ENCODE measurements at regions not wholly inside any gene's neighbourhood (a gene's known extent, or its start where the extent isn't known, plus 50 kb on each side); places are given as distances from the start of the nearest gene placed in this dataset.

DNA sequence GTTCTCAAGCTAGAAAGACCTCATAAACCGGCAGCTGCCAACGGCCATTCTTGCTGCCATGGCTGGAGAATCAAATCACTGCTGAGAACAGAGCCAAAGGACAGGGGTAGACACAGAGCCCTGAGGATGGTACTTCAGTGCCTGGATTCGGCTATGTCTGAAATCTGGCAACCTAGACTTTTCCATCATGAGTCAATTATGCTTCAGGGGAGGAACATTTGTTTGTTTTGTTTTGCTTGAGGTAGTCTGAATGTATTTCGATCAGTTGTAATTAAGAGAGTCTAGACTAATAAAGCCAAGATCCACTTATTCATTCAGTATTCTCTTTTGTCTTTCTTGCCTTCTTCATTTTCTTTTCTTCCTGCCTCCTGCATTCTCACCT, 122.8 kb upstream of the SH3BP4 start:
- Mint-ChIP-seq H3K27me3 (peaks cover 5% of the 10 kb centered on the region), H3K9me3 (no peaks in the 10 kb centered on the region), H3K36me3 (no peaks in the 10 kb centered on the region), H3K4me1 (no peaks in the 10 kb centered on the region), H3K4me3 (no peak overlapping the region), H3K27ac (no peak overlapping the region)
- DNase-seq = no peak

DNA sequence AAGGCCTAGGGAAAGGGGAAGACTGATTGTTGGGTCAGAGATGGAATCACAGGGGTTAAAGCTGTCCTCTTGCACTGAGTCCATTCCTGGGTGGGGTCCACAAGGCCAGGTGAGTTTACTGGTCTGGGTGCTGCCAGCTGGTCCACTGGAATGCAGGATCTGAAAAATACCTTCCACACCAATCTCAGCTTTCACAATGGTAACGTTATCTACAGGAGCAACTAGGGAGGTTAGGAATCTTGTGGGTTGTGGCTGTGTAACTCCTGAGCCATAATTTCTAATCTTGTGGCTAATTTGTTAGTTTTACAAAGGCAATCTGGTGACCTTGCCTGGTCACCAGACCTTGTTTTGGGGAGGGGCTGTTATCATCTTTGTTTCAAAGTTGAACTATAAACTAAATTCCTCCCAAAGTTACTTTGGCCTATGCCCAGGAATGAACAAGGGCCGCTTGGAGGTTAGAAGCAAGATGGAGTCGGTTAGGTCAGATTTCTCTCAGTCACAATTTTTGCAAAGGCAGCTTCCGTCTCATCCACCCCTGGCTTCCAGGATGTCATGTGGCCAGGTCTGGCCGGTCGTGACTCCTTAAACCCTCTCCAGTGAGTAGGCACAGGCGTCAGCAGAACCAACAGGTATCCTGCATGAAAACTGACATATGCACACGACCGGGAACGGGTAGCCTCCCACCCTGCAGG, 123.3 kb upstream of the SH3BP4 start:
- H3K36me3 Mint-ChIP-seq = no peaks in the 10 kb centered on the region
- no peak for DNase-seq
- no peaks in the 10 kb centered on the region for H3K9me3 Mint-ChIP-seq
- peaks cover 5% of the 10 kb centered on the region for H3K27me3 Mint-ChIP-seq
- no peak overlapping the region for H3K27ac Mint-ChIP-seq
- H3K4me1 Mint-ChIP-seq = no peaks in the 10 kb centered on the region
- no peak overlapping the region for H3K4me3 Mint-ChIP-seq

DNA sequence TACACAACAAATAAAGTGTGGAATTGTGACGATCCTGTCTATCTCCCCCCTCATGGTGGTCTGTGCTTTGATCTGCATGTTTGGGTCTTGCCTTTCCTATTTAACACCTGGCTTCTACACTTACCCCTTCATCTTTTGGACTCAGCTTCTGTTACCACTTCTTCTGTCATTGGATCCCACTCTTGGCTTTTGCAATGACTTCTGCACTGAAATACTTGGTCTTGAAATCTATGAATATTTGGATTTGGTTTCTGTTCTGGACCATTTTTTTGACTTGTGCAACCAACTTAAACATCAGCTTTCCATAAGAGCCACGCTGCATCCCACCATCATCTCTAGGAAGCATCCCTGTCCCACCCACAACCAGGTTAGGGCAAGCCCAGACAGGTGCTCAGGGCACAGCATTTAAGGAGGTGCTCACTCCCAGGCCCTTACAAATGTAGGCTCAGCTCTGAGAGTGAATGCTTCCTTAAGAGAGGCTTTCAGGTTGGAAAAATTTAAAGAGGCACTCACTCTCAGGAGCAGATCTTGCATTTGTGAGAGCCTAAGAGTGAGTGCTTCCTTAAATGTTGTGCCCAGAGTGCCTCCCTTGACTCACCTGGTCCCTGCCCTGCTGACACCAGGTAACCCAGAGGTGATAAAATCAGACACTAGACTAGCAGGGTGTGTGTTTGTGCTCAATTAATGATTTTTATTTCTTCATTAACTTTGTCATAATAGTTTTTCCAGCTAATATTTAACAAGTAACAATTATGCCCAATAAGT, 124.5 kb upstream of the SH3BP4 start:
- Mint-ChIP-seq H3K4me1 (no peaks in the 10 kb centered on the region), H3K36me3 (no peaks in the 10 kb centered on the region), H3K27me3 (peaks cover 5% of the 10 kb centered on the region), H3K4me3 (no peak overlapping the region), H3K27ac (no peak overlapping the region), H3K9me3 (no peaks in the 10 kb centered on the region)
- DNase-seq = no peak

DNA sequence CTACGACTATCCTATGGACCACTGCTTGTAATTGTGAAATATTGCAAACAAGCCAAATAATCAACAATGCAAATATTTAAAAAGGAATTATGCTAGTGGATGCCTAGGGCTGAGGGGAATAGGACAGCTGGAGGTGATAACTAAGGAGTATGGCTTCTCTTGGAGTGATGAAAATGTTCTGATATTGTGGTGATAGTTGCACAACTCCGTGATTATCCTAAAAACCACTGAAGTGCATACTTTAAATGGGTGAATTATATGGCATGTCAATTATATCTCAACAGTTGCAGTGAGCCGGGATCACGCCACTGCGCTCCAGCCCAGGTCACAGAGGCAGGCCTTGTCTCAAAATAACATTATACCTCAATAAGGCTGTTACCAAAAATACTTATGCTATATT, 125.1 kb upstream of the SH3BP4 start:
- H3K9me3 Mint-ChIP-seq = no peaks in the 10 kb centered on the region
- no peak overlapping the region for H3K27ac Mint-ChIP-seq
- no peak overlapping the region for H3K4me3 Mint-ChIP-seq
- peaks cover 5% of the 10 kb centered on the region for H3K27me3 Mint-ChIP-seq
- no peaks in the 10 kb centered on the region for H3K36me3 Mint-ChIP-seq
- no peak for DNase-seq
- no peaks in the 10 kb centered on the region for H3K4me1 Mint-ChIP-seq

DNA sequence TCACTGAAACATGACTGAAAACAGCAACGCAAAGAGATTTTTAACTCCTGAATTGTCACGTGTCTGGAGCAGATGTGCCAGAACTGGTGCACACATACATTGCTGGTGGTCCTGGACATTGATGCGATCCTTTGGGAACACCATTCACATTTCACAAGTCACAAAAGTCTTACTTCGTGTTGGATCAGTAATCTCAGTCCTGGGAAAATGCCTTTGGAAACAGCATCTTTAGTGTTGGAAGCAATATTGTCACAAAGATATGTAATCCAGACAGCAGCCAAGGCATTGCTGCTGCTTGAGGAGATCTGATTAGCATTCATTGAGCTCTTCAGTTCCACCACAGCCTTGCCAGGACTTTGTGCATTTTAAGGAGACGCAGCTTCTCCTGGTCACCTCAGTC, 126.2 kb upstream of the SH3BP4 start:
- peaks cover 3% of the 10 kb centered on the region for H3K27me3 Mint-ChIP-seq
- no peaks in the 10 kb centered on the region for H3K4me1 Mint-ChIP-seq
- no peaks in the 10 kb centered on the region for H3K9me3 Mint-ChIP-seq
- H3K27ac Mint-ChIP-seq = no peak overlapping the region
- no peak overlapping the region for H3K4me3 Mint-ChIP-seq
- no peak for DNase-seq
- H3K36me3 Mint-ChIP-seq = no peaks in the 10 kb centered on the region

DNA sequence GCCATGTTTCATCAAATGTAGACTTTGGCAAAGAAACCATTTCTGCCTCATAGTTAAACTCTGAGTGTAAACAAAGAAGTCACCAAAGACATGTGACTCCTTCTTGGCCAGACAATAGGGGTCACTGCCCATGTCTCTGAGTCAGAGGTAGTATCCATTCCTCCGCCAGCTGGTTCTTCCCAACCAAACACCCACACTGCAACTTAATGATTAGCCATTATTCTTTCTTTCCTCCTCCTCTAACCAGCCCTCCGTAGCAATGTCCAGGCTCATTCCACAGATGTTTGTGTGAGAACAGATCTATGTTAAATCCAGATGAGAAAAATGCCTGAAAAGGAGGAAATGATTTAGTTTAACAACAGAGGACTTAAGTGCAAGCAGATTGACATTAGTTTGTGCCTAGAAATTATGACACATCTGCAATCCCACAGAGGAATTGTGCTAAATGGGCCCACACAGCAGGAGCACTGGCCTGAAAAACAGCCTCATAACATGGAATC, 127.9 kb upstream of the SH3BP4 start:
- no peaks in the 10 kb centered on the region for H3K4me1 Mint-ChIP-seq
- H3K36me3 Mint-ChIP-seq = no peaks in the 10 kb centered on the region
- no peaks in the 10 kb centered on the region for H3K9me3 Mint-ChIP-seq
- H3K4me3 Mint-ChIP-seq = no peak overlapping the region
- peaks cover 3% of the 10 kb centered on the region for H3K27me3 Mint-ChIP-seq
- no peak overlapping the region for H3K27ac Mint-ChIP-seq
- DNase-seq = no peak

DNA sequence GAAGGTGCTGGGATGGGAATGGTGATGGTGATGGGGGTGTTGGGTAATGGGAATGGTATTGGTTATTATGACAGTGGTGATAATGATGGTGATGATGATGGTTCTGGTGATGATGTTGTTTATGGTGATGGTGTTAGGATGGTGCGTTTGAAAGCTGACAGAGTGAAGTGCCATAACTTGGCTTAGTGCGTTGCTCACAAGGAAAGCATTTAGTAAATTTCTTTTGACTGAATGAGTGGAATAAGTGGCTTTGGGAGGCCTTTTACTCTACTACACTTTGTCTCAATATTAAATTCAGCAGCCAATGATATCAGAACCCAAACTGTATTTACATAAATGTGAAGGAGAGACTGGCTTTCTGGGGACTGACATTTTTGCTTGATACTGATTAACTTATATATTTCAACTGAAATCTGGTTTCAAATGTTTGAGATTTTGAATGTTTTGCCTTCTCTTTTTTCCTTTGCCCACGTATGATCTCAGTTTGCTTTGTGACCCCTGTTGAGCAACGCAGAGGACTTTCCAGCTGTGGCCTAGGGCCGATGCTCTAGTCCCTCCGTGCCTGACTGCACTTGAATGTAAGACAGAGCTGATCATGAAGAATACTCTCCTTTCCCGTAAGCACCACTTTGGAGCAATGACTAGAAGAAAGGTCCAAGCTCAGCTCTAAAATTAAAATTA, 128.5 kb upstream of the SH3BP4 start:
- no peak overlapping the region for H3K4me3 Mint-ChIP-seq
- DNase-seq = no peak
- H3K27me3 Mint-ChIP-seq = peaks cover 5% of the 10 kb centered on the region
- H3K27ac Mint-ChIP-seq = no peak overlapping the region
- no peaks in the 10 kb centered on the region for H3K9me3 Mint-ChIP-seq
- H3K36me3 Mint-ChIP-seq = no peaks in the 10 kb centered on the region
- H3K4me1 Mint-ChIP-seq = no peaks in the 10 kb centered on the region

DNA sequence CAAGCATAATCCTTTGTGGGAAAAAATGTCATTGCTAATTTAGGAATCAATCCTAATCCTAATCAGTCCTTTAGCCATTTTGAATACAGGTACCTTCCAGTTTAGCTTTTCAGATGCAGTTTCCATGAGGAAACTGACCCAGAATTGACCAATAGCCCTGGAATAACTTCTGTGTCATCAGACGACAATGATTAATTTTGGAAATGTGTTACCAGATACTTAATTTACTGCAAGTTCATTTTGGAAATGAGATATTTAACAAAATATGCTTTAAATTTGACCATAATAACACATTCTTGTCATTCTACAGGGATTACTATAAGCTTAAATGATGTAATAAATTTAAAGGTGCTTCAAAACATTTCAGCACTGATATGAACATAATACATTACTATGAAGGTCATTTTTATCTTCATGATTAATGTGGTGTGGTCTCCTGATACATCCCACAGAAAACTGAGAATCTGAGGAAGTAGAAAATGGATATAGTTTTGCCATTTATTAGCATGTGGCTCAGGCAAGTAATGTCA, 129.8 kb upstream of the SH3BP4 start:
- H3K27me3 Mint-ChIP-seq = peaks cover 11% of the 10 kb centered on the region
- no peaks in the 10 kb centered on the region for H3K4me1 Mint-ChIP-seq
- H3K27ac Mint-ChIP-seq = no peak overlapping the region
- no peaks in the 10 kb centered on the region for H3K9me3 Mint-ChIP-seq
- no peak overlapping the region for H3K4me3 Mint-ChIP-seq
- no peak for DNase-seq
- H3K36me3 Mint-ChIP-seq = no peaks in the 10 kb centered on the region

DNA sequence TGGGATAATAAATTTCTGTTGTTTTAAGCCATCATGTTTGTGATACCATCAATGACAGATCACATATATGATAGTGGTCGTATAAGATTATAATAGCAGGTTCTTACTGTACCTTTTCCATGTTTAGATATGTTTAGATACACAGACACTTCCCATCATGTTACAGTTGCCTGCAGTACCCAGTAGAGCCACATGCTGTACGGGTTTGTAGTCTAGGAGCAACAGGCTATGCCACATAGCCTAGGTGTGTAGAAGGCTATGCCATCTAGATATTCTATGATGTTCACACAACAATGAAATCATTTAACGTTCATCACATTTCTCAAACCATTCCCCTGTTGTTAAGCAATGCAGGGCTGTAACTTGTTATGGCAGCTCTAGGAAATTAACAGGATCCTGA, 132.9 kb upstream of the SH3BP4 start:
- no peak overlapping the region for H3K4me3 Mint-ChIP-seq
- no peaks in the 10 kb centered on the region for H3K36me3 Mint-ChIP-seq
- H3K9me3 Mint-ChIP-seq = no peaks in the 10 kb centered on the region
- DNase-seq = no peak
- H3K4me1 Mint-ChIP-seq = no peaks in the 10 kb centered on the region
- H3K27ac Mint-ChIP-seq = no peak overlapping the region
- H3K27me3 Mint-ChIP-seq = peaks cover 11% of the 10 kb centered on the region

DNA sequence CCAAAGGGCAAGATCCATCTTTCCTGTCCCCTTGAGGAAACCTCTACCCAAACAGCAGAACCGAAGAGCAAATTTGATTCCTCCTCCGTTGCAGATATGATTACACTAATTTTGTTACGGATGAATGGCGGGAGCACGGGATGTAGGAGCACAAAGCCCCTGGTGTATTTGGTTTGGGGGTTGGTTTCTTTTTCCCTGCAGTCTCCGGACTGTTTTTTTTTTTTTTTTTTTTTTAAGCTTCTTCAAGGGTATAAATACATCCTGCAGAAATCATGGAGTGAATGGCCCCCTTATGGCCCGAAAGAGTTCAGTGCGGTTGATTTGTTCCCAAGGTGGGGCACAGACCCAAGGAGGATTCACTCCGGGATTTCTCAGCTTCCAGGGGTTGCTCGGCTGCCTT, 135.3 kb upstream of the SH3BP4 start:
- Mint-ChIP-seq H3K27ac (no peak overlapping the region), H3K4me1 (no peaks in the 10 kb centered on the region), H3K9me3 (no peaks in the 10 kb centered on the region), H3K27me3 (peaks cover 14% of the 10 kb centered on the region), H3K36me3 (no peaks in the 10 kb centered on the region), H3K4me3 (no peak overlapping the region)
- no peak for DNase-seq

DNA sequence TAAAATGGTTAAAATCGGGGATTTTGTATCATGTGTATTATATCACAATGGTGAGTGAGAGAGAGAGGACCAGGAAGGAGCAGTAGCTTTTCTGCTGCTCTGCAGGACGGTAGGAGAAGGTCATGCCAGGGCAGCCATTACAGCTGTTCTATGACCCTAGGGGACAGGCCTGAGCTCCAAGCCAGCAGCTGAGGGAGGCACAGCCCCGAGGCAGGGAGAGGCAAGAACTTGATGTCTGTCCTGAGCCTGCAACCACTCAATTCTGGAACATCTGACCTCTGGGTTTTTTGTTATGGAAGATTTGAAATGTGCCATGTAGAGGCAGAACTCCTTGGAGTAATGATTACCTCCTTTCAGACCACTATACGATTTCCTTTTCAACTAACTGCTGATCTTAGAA, 135.8 kb upstream of the SH3BP4 start:
- H3K27me3 Mint-ChIP-seq = peaks cover 14% of the 10 kb centered on the region
- H3K36me3 Mint-ChIP-seq = no peaks in the 10 kb centered on the region
- DNase-seq = no peak
- H3K4me1 Mint-ChIP-seq = no peaks in the 10 kb centered on the region
- H3K4me3 Mint-ChIP-seq = no peak overlapping the region
- H3K9me3 Mint-ChIP-seq = no peaks in the 10 kb centered on the region
- no peak overlapping the region for H3K27ac Mint-ChIP-seq

DNA sequence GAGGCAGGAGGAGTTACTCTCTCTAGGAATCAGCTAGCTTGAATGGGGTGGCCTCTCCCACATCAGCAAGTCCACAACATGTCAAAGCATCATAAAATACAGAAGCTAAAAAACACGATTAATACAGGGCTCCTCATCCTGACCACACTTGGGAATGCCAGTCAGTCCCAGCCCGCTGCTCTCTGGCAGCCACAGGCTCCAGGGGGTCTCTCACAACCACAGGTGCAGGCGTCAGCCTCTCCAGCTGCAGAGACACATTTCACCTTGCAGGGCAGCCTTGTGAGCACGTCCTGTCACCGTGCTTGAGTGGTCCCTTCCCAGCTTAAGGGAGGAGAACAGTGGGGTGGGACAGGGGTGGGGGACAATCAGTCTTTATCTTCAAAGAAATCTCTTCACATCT, 137.4 kb upstream of the SH3BP4 start:
- no peaks in the 10 kb centered on the region for H3K4me1 Mint-ChIP-seq
- peaks cover 27% of the 10 kb centered on the region for H3K27me3 Mint-ChIP-seq
- no peak overlapping the region for H3K27ac Mint-ChIP-seq
- no peak overlapping the region for H3K4me3 Mint-ChIP-seq
- H3K36me3 Mint-ChIP-seq = no peaks in the 10 kb centered on the region
- H3K9me3 Mint-ChIP-seq = no peaks in the 10 kb centered on the region
- no peak for DNase-seq

DNA sequence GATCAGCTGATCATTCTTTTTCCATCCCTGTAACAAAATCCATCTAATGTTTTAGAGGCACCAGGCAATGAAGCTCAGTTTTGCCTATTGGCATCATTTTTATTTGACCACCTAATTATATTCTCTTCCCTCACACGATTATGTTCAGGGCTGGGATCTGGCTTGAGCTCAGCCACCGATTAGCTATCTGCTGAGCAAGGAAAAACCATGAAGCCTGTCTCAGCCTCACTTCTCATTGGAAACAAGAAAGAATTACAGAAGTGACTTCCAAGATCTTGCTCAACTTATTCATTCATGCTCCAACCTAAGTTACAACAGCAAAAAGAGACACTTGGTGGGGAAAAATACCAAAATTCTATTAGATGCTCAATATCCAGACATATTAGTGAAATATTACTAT, 139.0 kb upstream of the SH3BP4 start:
- H3K27ac Mint-ChIP-seq = no peak overlapping the region
- H3K9me3 Mint-ChIP-seq = no peaks in the 10 kb centered on the region
- H3K27me3 Mint-ChIP-seq = peaks cover 23% of the 10 kb centered on the region
- no peak overlapping the region for H3K4me3 Mint-ChIP-seq
- no peak for DNase-seq
- H3K4me1 Mint-ChIP-seq = no peaks in the 10 kb centered on the region
- H3K36me3 Mint-ChIP-seq = no peaks in the 10 kb centered on the region

DNA sequence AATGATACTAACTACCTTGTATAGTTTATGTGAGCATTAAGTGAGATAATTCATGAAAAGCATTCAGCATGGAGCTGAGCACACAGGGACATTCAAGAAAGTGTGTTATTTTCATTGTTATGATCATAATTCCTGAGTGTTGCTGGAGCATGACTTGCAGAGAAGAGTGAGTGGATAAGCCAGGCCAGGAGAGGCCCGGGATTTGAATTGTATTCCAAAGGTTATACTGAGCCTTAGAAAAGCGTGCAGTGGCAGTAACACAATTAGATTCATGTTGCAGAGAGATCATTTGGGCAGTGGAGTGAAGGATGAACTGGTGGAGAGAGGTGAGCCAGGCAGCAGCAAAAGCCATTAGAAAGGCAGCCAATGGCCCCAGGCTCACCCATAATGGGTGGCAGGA, 142.9 kb upstream of the SH3BP4 start:
- H3K4me1 Mint-ChIP-seq = no peaks in the 10 kb centered on the region
- no peaks in the 10 kb centered on the region for H3K9me3 Mint-ChIP-seq
- H3K4me3 Mint-ChIP-seq = no peak overlapping the region
- DNase-seq = no peak
- H3K27ac Mint-ChIP-seq = no peak overlapping the region
- H3K27me3 Mint-ChIP-seq = peaks cover 21% of the 10 kb centered on the region
- no peaks in the 10 kb centered on the region for H3K36me3 Mint-ChIP-seq

DNA sequence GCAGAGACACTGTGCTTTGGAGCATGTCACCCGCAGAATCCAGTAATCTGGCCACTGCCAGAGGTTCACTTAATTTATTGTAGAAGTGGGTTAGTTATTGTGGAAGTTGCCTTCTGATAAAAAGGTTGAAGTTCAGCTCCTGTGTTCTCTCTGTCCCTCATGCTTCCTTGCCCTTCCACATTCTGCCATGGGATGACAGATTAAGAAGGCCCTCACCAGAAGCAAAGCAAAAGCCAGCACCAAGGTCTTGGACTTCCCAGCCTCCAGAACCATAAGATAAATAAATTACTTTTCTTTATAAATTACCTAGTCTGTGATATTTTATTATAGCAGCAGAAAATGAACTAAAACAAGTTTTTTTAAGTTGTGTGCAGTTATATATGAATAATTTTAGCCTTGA, 145.0 kb upstream of the SH3BP4 start:
- Mint-ChIP-seq H3K4me3 (no peak overlapping the region), H3K27ac (no peak overlapping the region), H3K9me3 (no peaks in the 10 kb centered on the region), H3K36me3 (no peaks in the 10 kb centered on the region), H3K27me3 (peaks cover 19% of the 10 kb centered on the region), H3K4me1 (no peaks in the 10 kb centered on the region)
- DNase-seq = no peak

Data from activated naive CD8-positive, alpha-beta T cell treated with anti-CD3 and anti-CD28 coated beads for 36 hours (primary cell).